Loucy (cell line): ENCODE measurements at regions not wholly inside any gene's neighbourhood (a gene's known extent, or its start where the extent isn't known, plus 50 kb on each side); places are given as distances from the start of the nearest gene placed in this dataset.

Experiments used
- H2AFZ ChIP-seq: fragments of 200-600 bp; sonication (generic); 2 replicates; pipeline ENCODE4 v1.6.0; 2016; ENCODE audit warnings: antibody characterized with exemption, mild to moderate bottlenecking, low read length, moderate library complexity
- H3F3A ChIP-seq: fragments of 200-600 bp; 2 replicates; pipeline ENCODE4 v1.6.0; 2016; ENCODE audit warnings: antibody characterized with exemption, low read depth, mild to moderate bottlenecking
- H3K27me3 ChIP-seq: fragments of 200-600 bp; sonication (generic); 2 replicates; pipeline ENCODE4 v1.6.1; 2014; ENCODE audit warnings: low read length, mild to moderate bottlenecking; ENCODE audit not compliant: insufficient read depth, poor library complexity, severe bottlenecking
- H3K36me3 ChIP-seq: fragments of 200-600 bp; sonication (generic); 2 replicates; pipeline ENCODE4 v1.6.1; 2016; ENCODE audit warnings: low read length; ENCODE audit not compliant: insufficient read depth
- H3K4me1 ChIP-seq: fragments of 200-600 bp; sonication (generic); 2 replicates; pipeline ENCODE4 v1.5.1; 2014; ENCODE audit warnings: low read length, mild to moderate bottlenecking; ENCODE audit not compliant: insufficient read depth, poor library complexity, severe bottlenecking
- H3K4me2 ChIP-seq: fragments of 200-600 bp; sonication (generic); 2 replicates; pipeline ENCODE4 v1.6.0; 2014; ENCODE audit warnings: antibody characterized with exemption, low read length, low read depth, mild to moderate bottlenecking; ENCODE audit not compliant: poor library complexity, severe bottlenecking
- H3K4me3 ChIP-seq: fragments of 200-600 bp; sonication (generic); 2 replicates; pipeline ENCODE4 v1.5.1; 2014; ENCODE audit warnings: low read length, mild to moderate bottlenecking, mixed read lengths; ENCODE audit not compliant: poor library complexity, severe bottlenecking
- H3K79me2 ChIP-seq: fragments of 200-600 bp; sonication (generic); 2 replicates; pipeline ENCODE4 v1.6.1; 2014; ENCODE audit warnings: low read length; ENCODE audit not compliant: insufficient read depth
- H3K9ac ChIP-seq: fragments of 200-600 bp; sonication (generic); 2 replicates; pipeline ENCODE4 v1.6.0; 2014; ENCODE audit warnings: mild to moderate bottlenecking, low read depth, low read length, moderate library complexity; ENCODE audit not compliant: poor library complexity, severe bottlenecking
- H3K9me2 ChIP-seq: fragments of 200-600 bp; sonication (generic); replicated peaks from 2 replicates; pipeline ENCODE4 v1.6.1; 2016; ENCODE audit warnings: low read depth, low read length, mixed read lengths
- H3K9me3 ChIP-seq: fragments of 200-600 bp; sonication (generic); 2 replicates; pipeline ENCODE4 v1.6.1; 2014; ENCODE audit warnings: mild to moderate bottlenecking, antibody characterized with exemption, low read length, low read depth; ENCODE audit not compliant: insufficient read depth
- H4K20me1 ChIP-seq: fragments of 200-600 bp; sonication (generic); 2 replicates; pipeline ENCODE4 v1.6.0; 2014; ENCODE audit warnings: antibody characterized with exemption, low read length, mild to moderate bottlenecking; ENCODE audit not compliant: insufficient read depth, poor library complexity, severe bottlenecking
- CTCF ChIP-seq: fragments of 200-600 bp; sonication (generic); conservative IDR thresholded peaks from 2 replicates; pipeline ENCODE4 v1.5.1; 2014; ENCODE audit warnings: mild to moderate bottlenecking, antibody characterized with exemption, low read length
- EZH2phosphoT487 ChIP-seq: fragments of 200-600 bp; IDR thresholded peaks from 2 replicates; pipeline ENCODE4 v1.6.1; 2018; ENCODE audit warnings: antibody characterized with exemption, mild to moderate bottlenecking, moderate library complexity, borderline replicate concordance

GRCh38 chr3:189103208-189103607 is 68.6 kb upstream of the TPRG1 start:
- TF ChIP-seq EZH2phosphoT487 = no peak
- TF ChIP-seq CTCF = no peak
- Histone ChIP-seq H3F3A (no peaks in the 10 kb centered on the region), H3K4me2 (no peak overlapping the region), H3K9me2 (no peaks in the 10 kb centered on the region), H3K79me2 (no peaks in the 10 kb centered on the region), H3K4me3 (no peak overlapping the region), H3K9ac (no peak overlapping the region), H4K20me1 (no peaks in the 10 kb centered on the region), H3K9me3 (no peaks in the 10 kb centered on the region), H3K27me3 (no peaks in the 10 kb centered on the region), H3K4me1 (no peaks in the 10 kb centered on the region), H2AFZ (no peak overlapping the region), H3K36me3 (no peaks in the 10 kb centered on the region)

GRCh38 chr3:189108067-189108466 is 63.7 kb upstream of the TPRG1 start:
- H3K4me1 ChIP-seq = no peaks in the 10 kb centered on the region
- H3K79me2 ChIP-seq = no peaks in the 10 kb centered on the region
- no peak overlapping the region for H3K4me3 ChIP-seq
- no peaks in the 10 kb centered on the region for H3K27me3 ChIP-seq
- no peaks in the 10 kb centered on the region for H3F3A ChIP-seq
- no peaks in the 10 kb centered on the region for H4K20me1 ChIP-seq
- TF ChIP-seq EZH2phosphoT487 = no peak
- no peak for TF ChIP-seq CTCF
- H3K36me3 ChIP-seq = no peaks in the 10 kb centered on the region
- H2AFZ ChIP-seq = no peak overlapping the region
- H3K9ac ChIP-seq = no peak overlapping the region
- H3K9me3 ChIP-seq = no peaks in the 10 kb centered on the region
- H3K4me2 ChIP-seq = no peak overlapping the region
- no peaks in the 10 kb centered on the region for H3K9me2 ChIP-seq

- no peak overlapping the region for H2AFZ ChIP-seq
These were observed 63.0 kb upstream of the TPRG1 start for GRCh38 chr3:189108735-189109134.

More at GRCh38 chr3:189108735-189109134, 63.0 kb upstream of the TPRG1 start:
- Histone ChIP-seq H3K4me3 (no peak overlapping the region), H3K36me3 (no peaks in the 10 kb centered on the region), H3K9ac (no peak overlapping the region), H4K20me1 (no peaks in the 10 kb centered on the region), H3K9me3 (no peaks in the 10 kb centered on the region), H3K4me1 (no peaks in the 10 kb centered on the region), H3K4me2 (no peak overlapping the region), H3F3A (no peaks in the 10 kb centered on the region), H3K9me2 (no peaks in the 10 kb centered on the region), H3K27me3 (no peaks in the 10 kb centered on the region), H3K79me2 (no peaks in the 10 kb centered on the region)
- TF ChIP-seq EZH2phosphoT487 = no peak
- TF ChIP-seq CTCF = no peak
